ENCODE measurements at regions not wholly inside any gene's neighbourhood (a gene's known extent, or its start where the extent isn't known, plus 50 kb on each side); places are given as distances from the start of the nearest gene placed in this dataset.

- H4K20me1 ChIP-seq (ENCODE audit: insufficient read depth) = no peaks in the 10 kb centered on the region
- H2AFZ ChIP-seq = no peak overlapping the region
- CTCF ChIA-PET = interaction anchor here (0.5 to 0.9 kb wide), 3 partner anchors 40 to 532 kb away, joined by 3 to 7 read pairs (median 5); no protein-coding TSS in a partner anchor
- no peaks in the 10 kb centered on the region for H3K79me2 ChIP-seq (ENCODE audit: low read depth)
- no peaks in the 10 kb centered on the region for H3K9me2 ChIP-seq (ENCODE audit: insufficient read depth)
- peak overlapping the region; percentile 19; the same call in 1 of the 2 replicates for H3K4me2 ChIP-seq
- peak in 1 of 2 experiments; percentile 46 for DNase-seq
- BruUV-seq (replicated peaks) = no TSS peak
- no peaks in the 10 kb centered on the region for H3K4me1 ChIP-seq (replicated peaks; ENCODE audit: insufficient read depth)
- H3K36me3 ChIP-seq (ENCODE audit: low read depth) = no peaks in the 10 kb centered on the region
- intact Hi-C loops (cut with micrococcal nuclease; ENCODE audit: unreplicated experiment) = loop anchor here (2.0 to 5.0 kb wide), 3 partner anchors 532 to 1063 kb away; no protein-coding TSS in a partner anchor
- no peak overlapping the region for H3K4me3 ChIP-seq
- H3K27ac ChIP-seq = no peak overlapping the region
- peak; percentile 68 for TF ChIP-seq CTCF (conservative IDR thresholded peaks at IDR 0.05)
- no peak for TF ChIP-seq EZH2 (IDR thresholded peaks at IDR 0.05; ENCODE audit: low read depth)
- POLR2A ChIA-PET (ENCODE audit: unreplicated experiment) = no interaction called here
- no peaks in the 10 kb centered on the region for H3F3A ChIP-seq (ENCODE audit: insufficient read depth, low read depth)
- H3K9me3 ChIP-seq (ENCODE audit: insufficient read depth, low read depth) = no peaks in the 10 kb centered on the region
- no peaks in the 10 kb centered on the region for H3K27me3 ChIP-seq (ENCODE audit: insufficient read depth, low read depth)
Measured at GRCh38 chr12:77685112-77685511, 145.6 kb upstream of the NAV3 start.

- H2AFZ ChIP-seq = no peak overlapping the region
- CTCF ChIA-PET = no interaction called here
Measured at GRCh38 chr12:77682488-77682887, 148.2 kb upstream of the NAV3 start.

GRCh38 chr12:77681726-77682125 is 149.0 kb upstream of the NAV3 start:
- Histone ChIP-seq H3F3A (ENCODE audit: insufficient read depth, low read depth) (no peaks in the 10 kb centered on the region), H2AFZ (no peak overlapping the region), H3K9me2 (ENCODE audit: insufficient read depth) (no peaks in the 10 kb centered on the region), H3K79me2 (ENCODE audit: low read depth) (no peaks in the 10 kb centered on the region), H3K27ac (no peak overlapping the region), H3K36me3 (ENCODE audit: low read depth) (no peaks in the 10 kb centered on the region), H3K9me3 (ENCODE audit: insufficient read depth, low read depth) (no peaks in the 10 kb centered on the region), H3K27me3 (ENCODE audit: insufficient read depth, low read depth) (no peaks in the 10 kb centered on the region), H3K4me2 (no peak overlapping the region), H4K20me1 (ENCODE audit: insufficient read depth) (no peaks in the 10 kb centered on the region), H3K4me3 (no peak overlapping the region), H3K4me1 (replicated peaks; ENCODE audit: insufficient read depth) (no peaks in the 10 kb centered on the region)
- TF ChIP-seq CTCF (conservative IDR thresholded peaks at IDR 0.05) (no peak), EZH2 (IDR thresholded peaks at IDR 0.05; ENCODE audit: low read depth) (no peak)
- DNase-seq = no peak
- no TSS peak for BruUV-seq (replicated peaks)
- intact Hi-C loops (cut with micrococcal nuclease; ENCODE audit: unreplicated experiment) = no loop called here
- POLR2A ChIA-PET (ENCODE audit: unreplicated experiment) = no interaction called here
- CTCF ChIA-PET = no interaction called here

More at GRCh38 chr12:77682488-77682887, 148.2 kb upstream of the NAV3 start:
- BruUV-seq (replicated peaks) = no TSS peak
- no peak overlapping the region for H3K27ac ChIP-seq
- H3K9me2 ChIP-seq (ENCODE audit: insufficient read depth) = no peaks in the 10 kb centered on the region
- H3K79me2 ChIP-seq (ENCODE audit: low read depth) = no peaks in the 10 kb centered on the region
- POLR2A ChIA-PET (ENCODE audit: unreplicated experiment) = interaction anchor here (0.6 kb wide), 1 partner anchor 19 kb away, joined by 4 read pairs; no protein-coding TSS in a partner anchor
- no peaks in the 10 kb centered on the region for H3K36me3 ChIP-seq (ENCODE audit: low read depth)
- no peak for DNase-seq
- no peak for TF ChIP-seq CTCF (conservative IDR thresholded peaks at IDR 0.05)
- TF ChIP-seq EZH2 (IDR thresholded peaks at IDR 0.05; ENCODE audit: low read depth) = no peak
- no peaks in the 10 kb centered on the region for H3F3A ChIP-seq (ENCODE audit: insufficient read depth, low read depth)
- no peaks in the 10 kb centered on the region for H4K20me1 ChIP-seq (ENCODE audit: insufficient read depth)
- no peak overlapping the region for H3K4me2 ChIP-seq
- H3K4me3 ChIP-seq = no peak overlapping the region
- no peaks in the 10 kb centered on the region for H3K9me3 ChIP-seq (ENCODE audit: insufficient read depth, low read depth)
- intact Hi-C loops (cut with micrococcal nuclease; ENCODE audit: unreplicated experiment) = no loop called here
- no peaks in the 10 kb centered on the region for H3K4me1 ChIP-seq (replicated peaks; ENCODE audit: insufficient read depth)
- H3K27me3 ChIP-seq (ENCODE audit: insufficient read depth, low read depth) = no peaks in the 10 kb centered on the region
